ENCODE measurements at regions not wholly inside any gene's neighbourhood (a gene's known extent, or its start where the extent isn't known, plus 50 kb on each side); places are given as distances from the start of the nearest gene placed in this dataset.
"Not testable (repeated sequence)": the region's sequence is repeated elsewhere in the genome, so short reads cannot be mapped to it uniquely, and the experiment has no call there.

GRCh38 chr5:68689010-68689409, 404.8 kb upstream of the SLC30A5 start:
- no peak for DNase-seq (ENCODE audit: low read depth in 4 of 4, low spot score in 2 of 4)

- not testable (repeated sequence) for DNase-seq (ENCODE audit: low read depth in 4 of 4, low spot score in 2 of 4)
Measured at GRCh38 chr5:68691874-68692273, 401.9 kb upstream of the SLC30A5 start.

GRCh38 chr5:68698025-68698940, 395.5 kb upstream of the SLC30A5 start:
- no peak for DNase-seq (ENCODE audit: low read depth in 4 of 4, low spot score in 2 of 4)

GRCh38 chr5:68699966-68700365, 393.8 kb upstream of the SLC30A5 start:
- no peak for DNase-seq (ENCODE audit: low read depth in 4 of 4, low spot score in 2 of 4)

- no peak for DNase-seq (ENCODE audit: low read depth in 4 of 4, low spot score in 2 of 4)
Measured at GRCh38 chr5:68707575-68707974, 386.2 kb upstream of the SLC30A5 start.

- no peak for DNase-seq (ENCODE audit: low read depth in 4 of 4, low spot score in 2 of 4)
Measured at GRCh38 chr5:68708156-68708841, 385.5 kb upstream of the SLC30A5 start.

- no peak for DNase-seq (ENCODE audit: low read depth in 4 of 4, low spot score in 2 of 4)
Measured at GRCh38 chr5:68708842-68709170, 385.0 kb upstream of the SLC30A5 start.

GRCh38 chr5:68709239-68709638, 384.6 kb upstream of the SLC30A5 start:
- no peak for DNase-seq (ENCODE audit: low read depth in 4 of 4, low spot score in 2 of 4)

GRCh38 chr5:68710514-68710913, 383.3 kb upstream of the SLC30A5 start:
- no peak for DNase-seq (ENCODE audit: low read depth in 4 of 4, low spot score in 2 of 4)

- no peak for DNase-seq (ENCODE audit: low read depth in 4 of 4, low spot score in 2 of 4)
Measured at GRCh38 chr5:68711293-68712200, 382.3 kb upstream of the SLC30A5 start.

GRCh38 chr5:68714810-68715209, 379.0 kb upstream of the SLC30A5 start:
- DNase-seq (ENCODE audit: low read depth in 4 of 4, low spot score in 2 of 4), result no peak

- no peak for DNase-seq (ENCODE audit: low read depth in 4 of 4, low spot score in 2 of 4)
Measured at GRCh38 chr5:68720884-68721610, 372.8 kb upstream of the SLC30A5 start.

- no peak for DNase-seq (ENCODE audit: low read depth in 4 of 4, low spot score in 2 of 4)
Measured at GRCh38 chr5:68722357-68722756, 371.5 kb upstream of the SLC30A5 start.

GRCh38 chr5:68725905-68726683, 367.7 kb upstream of the SLC30A5 start:
- no peak for DNase-seq (ENCODE audit: low read depth in 4 of 4, low spot score in 2 of 4)

- no peak for DNase-seq (ENCODE audit: low read depth in 4 of 4, low spot score in 2 of 4)
Measured at GRCh38 chr5:68727931-68728330, 365.9 kb upstream of the SLC30A5 start.

GRCh38 chr5:68729678-68730077, 364.1 kb upstream of the SLC30A5 start:
- DNase-seq (ENCODE audit: low read depth in 4 of 4, low spot score in 2 of 4), result no peak

GRCh38 chr5:68730220-68730978, 363.4 kb upstream of the SLC30A5 start:
- DNase-seq (ENCODE audit: low read depth in 4 of 4, low spot score in 2 of 4), result no peak

GRCh38 chr5:68730979-68731654, 362.7 kb upstream of the SLC30A5 start:
- DNase-seq (ENCODE audit: low read depth in 4 of 4, low spot score in 2 of 4), result no peak
